Stimulated activated CD8-positive, alpha-beta memory T cell treated with anti-CD3 and anti-CD28 coated beads, Interleukin-4, amount 100 ng/mL, for 4 hours (primary cell): ENCODE measurements at regions not wholly inside any gene's neighbourhood (a gene's known extent, or its start where the extent isn't known, plus 50 kb on each side); places are given as distances from the start of the nearest gene placed in this dataset.
A peak's percentile ranks its signal among the peaks of the same experiment; 100 is the strongest.

Source experiments
- DNase-seq, 2 donors: peaks; one replicate each; pipeline ENCODE4 v3.0.0-alpha.2; 2020; ENCODE audit warnings: low read depth in 2 of 2, low spot score in 1 of 2

- no peak for DNase-seq
Observed at GRCh38 chrX:134172588-134173259, 64.3 kb upstream of the CCDC160 start.

- no peak for DNase-seq
Observed at GRCh38 chrX:134173541-134174272, 63.3 kb upstream of the CCDC160 start.

GRCh38 chrX:134174273-134174660, 62.7 kb upstream of the CCDC160 start:
- DNase-seq = no peak

- no peak for DNase-seq
Observed at GRCh38 chrX:134174859-134175258, 62.1 kb upstream of the CCDC160 start.

GRCh38 chrX:134177527-134177926, 59.5 kb upstream of the CCDC160 start:
- DNase-seq = no peak

GRCh38 chrX:134180601-134181274, 56.2 kb upstream of the CCDC160 start:
- DNase-seq = no peak

- no peak for DNase-seq
Observed at GRCh38 chrX:134181275-134181660, 55.7 kb upstream of the CCDC160 start.

GRCh38 chrX:134183665-134184064, 53.3 kb upstream of the CCDC160 start:
- DNase-seq = no peak

GRCh38 chrX:134184936-134185335, 52.0 kb upstream of the CCDC160 start:
- no peak for DNase-seq

GRCh38 chrX:134186362-134187121, 50.4 kb upstream of the CCDC160 start:
- peak in 1 of 2 donors; percentile 27 for DNase-seq
